Smooth muscle cell (in vitro differentiated cells): ENCODE measurements at regions not wholly inside any gene's neighbourhood (a gene's known extent, or its start where the extent isn't known, plus 50 kb on each side); places are given as distances from the start of the nearest gene placed in this dataset.

Source experiments
- DNase-seq: peaks from one replicate; lab custom pipeline; 2025; ENCODE audit not compliant: unreplicated experiment; lab: John Stamatoyannopoulos, UW
- H2AFZ ChIP-seq: fragments of 200-600 bp; sonication (generic); 2 replicates; pipeline ENCODE4 v1.6.0; 2016; ENCODE audit warnings: antibody characterized with exemption, low read depth, mild to moderate bottlenecking
- H3F3A ChIP-seq: fragments of 200-600 bp; sonication (generic); 2 replicates; pipeline ENCODE4 v1.6.0; 2017; ENCODE audit warnings: antibody characterized with exemption, low read depth
- H3K27ac ChIP-seq: fragments of 200-600 bp; sonication (generic); 2 replicates; pipeline ENCODE4 v1.5.1; 2016; ENCODE audit warnings: low read depth, mild to moderate bottlenecking
- H3K27me3 ChIP-seq: fragments of 200-600 bp; sonication (generic); 2 replicates; pipeline ENCODE4 v1.6.1; 2016; ENCODE audit warnings: low read depth, mild to moderate bottlenecking
- H3K36me3 ChIP-seq: fragments of 200-600 bp; sonication (generic); 2 replicates; pipeline ENCODE4 v1.5.1; 2016; ENCODE audit warnings: low read depth
- H3K4me1 ChIP-seq: fragments of 200-600 bp; sonication (generic); 2 replicates; pipeline ENCODE4 v1.5.1; 2016; ENCODE audit warnings: low read depth
- H3K4me2 ChIP-seq: fragments of 200-600 bp; sonication (generic); 2 replicates; pipeline ENCODE4 v1.6.0; 2016; ENCODE audit warnings: mild to moderate bottlenecking
- H3K4me3 ChIP-seq: fragments of 200-600 bp; sonication (generic); 2 replicates; pipeline ENCODE4 v1.5.1; 2016; ENCODE audit warnings: mild to moderate bottlenecking
- H3K79me2 ChIP-seq: fragments of 200-600 bp; sonication (generic); 2 replicates; pipeline ENCODE4 v1.6.0; 2016; ENCODE audit warnings: low read depth, mild to moderate bottlenecking
- H3K9ac ChIP-seq: fragments of 200-600 bp; sonication (generic); 2 replicates; pipeline ENCODE4 v1.6.0; 2016; ENCODE audit warnings: low read depth
- H3K9me3 ChIP-seq: fragments of 200-600 bp; sonication (generic); replicated peaks from 2 replicates; pipeline ENCODE4 v1.5.1; 2016; ENCODE audit warnings: low read depth
- H4K20me1 ChIP-seq: fragments of 200-600 bp; sonication (generic); 2 replicates; pipeline ENCODE4 v1.6.0; 2016; ENCODE audit warnings: low read depth
- WGBS: methylation state at CpG from one replicate; pipeline ENCODE4 v1.1.7; 2016; ENCODE audit warnings: low lambda C conversion rate; 5-methylcytosine and 5-hydroxymethylcytosine counted together
- TF ChIP-seq, protein P1 (sequence below): fragments of 200-600 bp; sonication (generic); IDR thresholded peaks from 2 replicates; pipeline ENCODE4 v1.5.1; 2017; ENCODE audit warnings: borderline replicate concordance, mild to moderate bottlenecking, antibody characterized with exemption; ENCODE audit not compliant: insufficient read depth, poor library complexity, severe bottlenecking

- Histone ChIP-seq H3K4me1 (peaks cover 21% of the 10 kb centered on the region), H3K36me3 (no peaks in the 10 kb centered on the region), H3K4me3 (no peak overlapping the region), H3K27ac (peak overlapping the region; percentile 34), H3K27me3 (no peaks in the 10 kb centered on the region), H3K9me3 (no peaks in the 10 kb centered on the region), H4K20me1 (no peaks in the 10 kb centered on the region), H2AFZ (no peak overlapping the region), H3F3A (peaks cover 7% of the 10 kb centered on the region), H3K79me2 (no peaks in the 10 kb centered on the region), H3K4me2 (no peak overlapping the region), H3K9ac (no peak overlapping the region)
- TF ChIP-seq, protein P1, sequence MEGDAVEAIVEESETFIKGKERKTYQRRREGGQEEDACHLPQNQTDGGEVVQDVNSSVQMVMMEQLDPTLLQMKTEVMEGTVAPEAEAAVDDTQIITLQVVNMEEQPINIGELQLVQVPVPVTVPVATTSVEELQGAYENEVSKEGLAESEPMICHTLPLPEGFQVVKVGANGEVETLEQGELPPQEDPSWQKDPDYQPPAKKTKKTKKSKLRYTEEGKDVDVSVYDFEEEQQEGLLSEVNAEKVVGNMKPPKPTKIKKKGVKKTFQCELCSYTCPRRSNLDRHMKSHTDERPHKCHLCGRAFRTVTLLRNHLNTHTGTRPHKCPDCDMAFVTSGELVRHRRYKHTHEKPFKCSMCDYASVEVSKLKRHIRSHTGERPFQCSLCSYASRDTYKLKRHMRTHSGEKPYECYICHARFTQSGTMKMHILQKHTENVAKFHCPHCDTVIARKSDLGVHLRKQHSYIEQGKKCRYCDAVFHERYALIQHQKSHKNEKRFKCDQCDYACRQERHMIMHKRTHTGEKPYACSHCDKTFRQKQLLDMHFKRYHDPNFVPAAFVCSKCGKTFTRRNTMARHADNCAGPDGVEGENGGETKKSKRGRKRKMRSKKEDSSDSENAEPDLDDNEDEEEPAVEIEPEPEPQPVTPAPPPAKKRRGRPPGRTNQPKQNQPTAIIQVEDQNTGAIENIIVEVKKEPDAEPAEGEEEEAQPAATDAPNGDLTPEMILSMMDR: no peak
- WGBS: 53% methylated on average over 7 of the region's 7 CpGs
- DNase-seq: no peak
Observed at GRCh38 chr3:150094150-150094933, 123.6 kb upstream of the PFN2 start.

GRCh38 chr3:150091626-150092025, 120.9 kb upstream of the PFN2 start:
- no peak for DNase-seq

GRCh38 chr3:150090877-150091276, 120.2 kb upstream of the PFN2 start:
- DNase-seq: no peak

More at GRCh38 chr3:150091626-150092025, 120.9 kb upstream of the PFN2 start:
- Histone ChIP-seq H3K4me2 (no peak overlapping the region), H3K79me2 (no peaks in the 10 kb centered on the region), H3K36me3 (no peaks in the 10 kb centered on the region), H4K20me1 (no peaks in the 10 kb centered on the region), H3F3A (no peaks in the 10 kb centered on the region), H3K4me1 (peaks cover 6% of the 10 kb centered on the region), H3K27me3 (no peaks in the 10 kb centered on the region), H3K4me3 (no peak overlapping the region), H3K27ac (no peak overlapping the region), H3K9me3 (no peaks in the 10 kb centered on the region), H3K9ac (no peak overlapping the region), H2AFZ (no peak overlapping the region)
- 78% methylated on average over 4 of the region's 4 CpGs for WGBS
- TF ChIP-seq, protein P1: no peak

More at GRCh38 chr3:150090877-150091276, 120.2 kb upstream of the PFN2 start:
- H3K9me3 ChIP-seq: no peaks in the 10 kb centered on the region
- no peak overlapping the region for H3K9ac ChIP-seq
- no peaks in the 10 kb centered on the region for H3K36me3 ChIP-seq
- H3K4me2 ChIP-seq: no peak overlapping the region
- TF ChIP-seq, protein P1: no peak
- H4K20me1 ChIP-seq: no peaks in the 10 kb centered on the region
- no peaks in the 10 kb centered on the region for H3K4me1 ChIP-seq
- no peak overlapping the region for H2AFZ ChIP-seq
- H3K27me3 ChIP-seq: no peaks in the 10 kb centered on the region
- 76% methylated on average over 2 of the region's 2 CpGs for WGBS
- no peak overlapping the region for H3K27ac ChIP-seq
- H3F3A ChIP-seq: no peaks in the 10 kb centered on the region
- no peaks in the 10 kb centered on the region for H3K79me2 ChIP-seq
- no peak overlapping the region for H3K4me3 ChIP-seq
